ENCODE measurements at regions not wholly inside any gene's neighbourhood (a gene's known extent, or its start where the extent isn't known, plus 50 kb on each side); places are given as distances from the start of the nearest gene placed in this dataset.
A peak's percentile ranks its signal among the peaks of the same experiment; 100 is the strongest.

DNA sequence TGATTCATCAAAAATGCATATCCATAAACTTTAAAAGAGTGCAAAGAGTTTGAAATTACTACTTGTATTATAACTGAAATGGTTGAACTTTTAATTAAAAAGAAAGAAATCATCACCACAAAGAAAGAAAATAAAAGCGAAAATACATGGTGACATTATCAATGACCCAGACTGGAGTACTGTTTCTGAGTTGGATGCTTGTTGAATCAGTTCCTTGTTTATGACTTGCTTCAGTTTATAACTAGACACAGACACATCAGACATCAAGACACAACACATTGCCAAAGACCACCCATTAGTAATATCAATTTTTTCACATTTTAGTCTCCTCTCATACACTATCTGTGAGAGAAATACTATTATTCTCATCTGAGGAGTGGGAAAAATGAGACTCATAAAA, 293.0 kb downstream of the MRPL39 start:
- H3K9me2 ChIP-seq (ENCODE audit: insufficient read depth) = no peaks in the 10 kb centered on the region
- in situ Hi-C loops (cut with MboI) = no loop called here
- 39 to 51% methylated on average over 1 of the region's 1 CpG for WGBS, 2 experiments (ENCODE audit: low coverage in 1 of 2, low lambda C conversion rate in 2 of 2, missing lambda C conversion rate in 2 of 2)
- H3F3A ChIP-seq (ENCODE audit: insufficient read depth) = no peaks in the 10 kb centered on the region
- peak overlapping the region; percentile 65 for H2AFZ ChIP-seq
- DNase-seq = no peak
- peak overlapping the region; percentile 51 for H3K4me3 ChIP-seq
- peaks cover 3% of the 10 kb centered on the region for H3K9me3 ChIP-seq (ENCODE audit: low read depth)
- no peaks in the 10 kb centered on the region for H3K27me3 ChIP-seq (replicated peaks; ENCODE audit: insufficient read depth)
- H3K36me3 ChIP-seq (ENCODE audit: low read depth) = no peaks in the 10 kb centered on the region
- 0 out of 2 replicates have a peak overlapping the region, but pooled peaks have one; percentile 12 for H3K9ac ChIP-seq
- no peaks in the 10 kb centered on the region for H4K20me1 ChIP-seq (ENCODE audit: insufficient read depth)
- H3K4me2 ChIP-seq (ENCODE audit: unreplicated experiment) = peak overlapping the region; percentile 56
- no peak overlapping the region for H3K27ac ChIP-seq
- 0 out of 2 replicates have a peak, but pooled peaks cover 4% of the 10 kb centered on the region for H3K4me1 ChIP-seq (ENCODE audit: insufficient read depth)
- H3K79me2 ChIP-seq (ENCODE audit: insufficient read depth) = no peaks in the 10 kb centered on the region
- TF ChIP-seq EZH2phosphoT487 (IDR thresholded peaks at IDR 0.05; ENCODE audit: insufficient read depth, low read depth) (no peak), EZH2 (IDR thresholded peaks at IDR 0.05; ENCODE audit: insufficient read depth, poor library complexity, severe bottlenecking) (no peak)

DNA sequence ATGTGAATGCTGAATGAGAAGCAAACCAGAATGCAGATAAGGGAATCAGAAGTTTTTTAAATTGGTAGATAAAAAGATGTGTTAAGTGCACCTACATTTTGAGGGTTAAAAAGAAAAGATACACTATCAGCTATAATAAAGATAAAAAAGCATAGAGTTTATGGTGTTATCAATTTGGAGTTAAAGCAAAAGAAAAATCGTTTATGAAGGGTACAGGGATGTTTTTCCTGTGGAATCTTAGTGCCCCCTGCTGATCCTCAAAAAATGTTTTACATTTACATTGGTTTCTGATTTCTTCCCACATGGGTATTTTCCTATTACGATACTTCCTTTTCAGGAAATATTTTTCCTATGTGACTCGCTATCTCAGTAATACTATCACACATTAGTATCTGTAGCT, 293.5 kb downstream of the MRPL39 start:
- H3K9ac ChIP-seq = 0 out of 2 replicates have a peak overlapping the region, but pooled peaks have one; percentile 12
- 0 out of 2 replicates have a peak, but pooled peaks cover 4% of the 10 kb centered on the region for H3K4me1 ChIP-seq (ENCODE audit: insufficient read depth)
- in situ Hi-C loops (cut with MboI) = no loop called here
- WGBS, 2 experiments (ENCODE audit: low coverage in 1 of 2, low lambda C conversion rate in 2 of 2, missing lambda C conversion rate in 2 of 2) = 7 to 8% methylated on average over 3 of the region's 3 CpGs
- H3K79me2 ChIP-seq (ENCODE audit: insufficient read depth) = no peaks in the 10 kb centered on the region
- H3K9me3 ChIP-seq (ENCODE audit: low read depth) = peaks cover 3% of the 10 kb centered on the region
- no peaks in the 10 kb centered on the region for H4K20me1 ChIP-seq (ENCODE audit: insufficient read depth)
- TF ChIP-seq EZH2 (IDR thresholded peaks at IDR 0.05; ENCODE audit: insufficient read depth, poor library complexity, severe bottlenecking) = no peak
- TF ChIP-seq EZH2phosphoT487 (IDR thresholded peaks at IDR 0.05; ENCODE audit: insufficient read depth, low read depth) = no peak
- H3K27me3 ChIP-seq (replicated peaks; ENCODE audit: insufficient read depth) = no peaks in the 10 kb centered on the region
- H2AFZ ChIP-seq = peak overlapping the region; percentile 65
- H3K36me3 ChIP-seq (ENCODE audit: low read depth) = no peaks in the 10 kb centered on the region
- peak; percentile 56 for DNase-seq
- no peaks in the 10 kb centered on the region for H3K9me2 ChIP-seq (ENCODE audit: insufficient read depth)
- H3K4me2 ChIP-seq (ENCODE audit: unreplicated experiment) = peak overlapping the region; percentile 56
- no peaks in the 10 kb centered on the region for H3F3A ChIP-seq (ENCODE audit: insufficient read depth)
- no peak overlapping the region for H3K27ac ChIP-seq
- H3K4me3 ChIP-seq = peak overlapping the region; percentile 51

DNA sequence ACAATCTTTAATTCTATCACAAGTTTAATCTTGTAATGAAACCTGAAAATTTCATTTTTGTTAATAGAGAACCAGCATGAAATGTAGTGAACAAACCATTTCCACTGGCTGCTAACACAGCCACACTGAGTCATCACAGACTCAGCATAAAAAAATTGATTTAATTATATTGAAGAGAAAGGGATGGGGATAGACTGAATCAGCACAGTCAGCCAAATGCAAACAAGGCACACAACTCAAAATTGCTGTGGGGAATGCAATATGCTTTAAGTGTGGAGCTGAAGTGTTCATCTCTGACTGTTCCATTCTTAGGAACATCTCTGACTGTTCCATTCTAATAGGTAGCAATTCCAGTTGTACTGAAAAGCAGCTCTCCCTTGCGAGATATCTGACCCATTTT, 299.8 kb downstream of the MRPL39 start:
- H3K79me2 ChIP-seq (ENCODE audit: insufficient read depth) = no peaks in the 10 kb centered on the region
- DNase-seq = peak; percentile 72
- in situ Hi-C loops (cut with MboI) = no loop called here
- no peak overlapping the region for H3K4me3 ChIP-seq
- H3K36me3 ChIP-seq (ENCODE audit: low read depth) = no peaks in the 10 kb centered on the region
- H3K9me3 ChIP-seq (ENCODE audit: low read depth) = peaks cover 3% of the 10 kb centered on the region
- no peak overlapping the region for H3K9ac ChIP-seq
- no peaks in the 10 kb centered on the region for H4K20me1 ChIP-seq (ENCODE audit: insufficient read depth)
- peak overlapping the region; percentile 2 for H3K4me2 ChIP-seq (ENCODE audit: unreplicated experiment)
- H3K4me1 ChIP-seq (ENCODE audit: insufficient read depth) = peaks cover 14% of the 10 kb centered on the region
- H2AFZ ChIP-seq = 0 out of 2 replicates have a peak overlapping the region, but pooled peaks have one; percentile 25
- H3F3A ChIP-seq (ENCODE audit: insufficient read depth) = peaks cover 5% of the 10 kb centered on the region
- H3K27ac ChIP-seq = no peak overlapping the region
- no peak for TF ChIP-seq EZH2 (IDR thresholded peaks at IDR 0.05; ENCODE audit: insufficient read depth, poor library complexity, severe bottlenecking)
- TF ChIP-seq EZH2phosphoT487 (IDR thresholded peaks at IDR 0.05; ENCODE audit: insufficient read depth, low read depth) = no peak
- H3K27me3 ChIP-seq (replicated peaks; ENCODE audit: insufficient read depth) = no peaks in the 10 kb centered on the region
- H3K9me2 ChIP-seq (ENCODE audit: insufficient read depth) = no peaks in the 10 kb centered on the region
- 66 to 67% methylated on average over 1 of the region's 1 CpG for WGBS, 2 experiments (ENCODE audit: low coverage in 1 of 2, low lambda C conversion rate in 2 of 2, missing lambda C conversion rate in 2 of 2)

DNA sequence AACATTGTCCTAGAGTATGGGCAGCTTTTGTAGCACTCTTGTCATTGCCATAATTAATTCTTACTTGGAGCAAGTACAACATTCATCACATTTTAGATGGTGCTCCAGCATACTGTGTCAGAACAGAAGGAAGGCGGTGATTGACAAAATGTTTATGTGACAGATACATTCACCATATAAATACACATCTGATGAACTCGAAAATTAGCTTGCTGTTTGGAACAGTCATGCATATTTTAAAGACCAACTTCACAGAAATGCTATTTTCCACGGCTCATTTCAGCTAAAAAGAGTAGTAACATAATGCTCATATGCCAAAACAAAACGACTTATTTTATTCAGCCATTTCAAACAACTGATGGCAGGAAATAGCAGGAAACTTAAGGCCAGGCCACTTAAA, 302.7 kb downstream of the MRPL39 start:
- Histone ChIP-seq H3K27me3 (replicated peaks; ENCODE audit: insufficient read depth) (no peaks in the 10 kb centered on the region), H3K27ac (no peak overlapping the region), H3K9me2 (ENCODE audit: insufficient read depth) (0 out of 2 replicates have a peak, but pooled peaks cover 4% of the 10 kb centered on the region), H3K79me2 (ENCODE audit: insufficient read depth) (no peaks in the 10 kb centered on the region), H3K4me1 (ENCODE audit: insufficient read depth) (peaks cover 14% of the 10 kb centered on the region), H3K36me3 (ENCODE audit: low read depth) (no peaks in the 10 kb centered on the region), H3K4me3 (no peak overlapping the region), H3K4me2 (ENCODE audit: unreplicated experiment) (no peak overlapping the region), H3K9ac (no peak overlapping the region), H4K20me1 (ENCODE audit: insufficient read depth) (no peaks in the 10 kb centered on the region), H2AFZ (no peak overlapping the region), H3F3A (ENCODE audit: insufficient read depth) (peaks cover 5% of the 10 kb centered on the region), H3K9me3 (ENCODE audit: low read depth) (peaks cover 2% of the 10 kb centered on the region)
- in situ Hi-C loops (cut with MboI) = no loop called here
- no peak for DNase-seq
- no peak for TF ChIP-seq EZH2phosphoT487 (IDR thresholded peaks at IDR 0.05; ENCODE audit: insufficient read depth, low read depth)
- no peak for TF ChIP-seq EZH2 (IDR thresholded peaks at IDR 0.05; ENCODE audit: insufficient read depth, poor library complexity, severe bottlenecking)
- 35 to 38% methylated on average over 4 of the region's 4 CpGs for WGBS, 2 experiments (ENCODE audit: low coverage in 1 of 2, low lambda C conversion rate in 2 of 2, missing lambda C conversion rate in 2 of 2)

DNA sequence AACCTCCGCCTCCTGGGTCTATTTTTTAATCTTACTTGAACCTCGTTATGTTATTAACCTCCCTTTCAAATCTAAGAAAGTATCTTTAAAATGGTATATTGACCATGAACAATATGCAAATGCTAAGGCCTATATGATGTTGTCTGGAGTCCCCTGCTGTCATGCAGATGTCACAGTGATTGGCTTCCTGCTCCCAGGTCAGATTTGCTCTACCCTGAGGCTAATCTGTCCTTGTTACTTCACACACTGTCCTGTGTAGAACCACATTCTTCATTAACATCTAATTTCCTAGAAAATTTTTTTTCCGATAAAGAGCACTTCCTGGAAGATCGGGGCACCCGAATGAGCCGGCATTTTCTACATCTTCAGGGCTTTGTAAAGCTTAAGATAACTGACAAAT, 306.6 kb downstream of the MRPL39 start:
- H3F3A ChIP-seq (ENCODE audit: insufficient read depth) = no peaks in the 10 kb centered on the region
- no peaks in the 10 kb centered on the region for H3K36me3 ChIP-seq (ENCODE audit: low read depth)
- in situ Hi-C loops (cut with MboI) = no loop called here
- H3K9me3 ChIP-seq (ENCODE audit: low read depth) = no peaks in the 10 kb centered on the region
- H3K9me2 ChIP-seq (ENCODE audit: insufficient read depth) = 0 out of 2 replicates have a peak, but pooled peaks cover 4% of the 10 kb centered on the region
- no peaks in the 10 kb centered on the region for H3K27me3 ChIP-seq (replicated peaks; ENCODE audit: insufficient read depth)
- no peak overlapping the region for H3K4me2 ChIP-seq (ENCODE audit: unreplicated experiment)
- H3K4me3 ChIP-seq = no peak overlapping the region
- no peaks in the 10 kb centered on the region for H3K79me2 ChIP-seq (ENCODE audit: insufficient read depth)
- no peak overlapping the region for H3K27ac ChIP-seq
- no peaks in the 10 kb centered on the region for H4K20me1 ChIP-seq (ENCODE audit: insufficient read depth)
- no peak for DNase-seq
- H2AFZ ChIP-seq = no peak overlapping the region
- 60 to 74% methylated on average over 6 of the region's 6 CpGs for WGBS, 2 experiments (ENCODE audit: low coverage in 1 of 2, low lambda C conversion rate in 2 of 2, missing lambda C conversion rate in 2 of 2)
- TF ChIP-seq EZH2 (IDR thresholded peaks at IDR 0.05; ENCODE audit: insufficient read depth, poor library complexity, severe bottlenecking) (no peak), EZH2phosphoT487 (IDR thresholded peaks at IDR 0.05; ENCODE audit: insufficient read depth, low read depth) (no peak)
- H3K4me1 ChIP-seq (ENCODE audit: insufficient read depth) = no peaks in the 10 kb centered on the region
- no peak overlapping the region for H3K9ac ChIP-seq

Measured in GM23248 (cell line).